Cardiac muscle cell (in vitro differentiated cells and primary cell): ENCODE measurements at regions not wholly inside any gene's neighbourhood (a gene's known extent, or its start where the extent isn't known, plus 50 kb on each side); places are given as distances from the start of the nearest gene placed in this dataset.
A peak's percentile ranks its signal among the peaks of the same experiment; 100 is the strongest.
"Not testable (repeated sequence)": the region's sequence is repeated elsewhere in the genome, so short reads cannot be mapped to it uniquely, and the experiment has no call there.

ENCODE experiments used
- DNase-seq, 2 donors: peaks; one replicate each; pipeline versions ENCODE4 v3.0.0 to v3.0.0-alpha.2; 2010 to 2017; ENCODE audit warnings: low read depth in 1 of 2, low spot score in 1 of 2
- H3K27ac ChIP-seq: fragments of 200-600 bp; sonication (generic); 2 replicates; pipeline ENCODE4 v1.5.1; 2016
- H3K27me3 ChIP-seq: fragments of 200-600 bp; sonication (generic); 2 replicates; pipeline ENCODE4 v1.6.0; 2016; ENCODE audit warnings: control low read depth
- H3K36me3 ChIP-seq: fragments of 200-600 bp; sonication (generic); 2 replicates; pipeline ENCODE4 v1.5.1; 2016; ENCODE audit warnings: control low read depth
- H3K4me1 ChIP-seq: fragments of 200-600 bp; sonication (generic); 2 replicates; pipeline ENCODE4 v1.8.1; 2017; ENCODE audit warnings: low read depth, mild to moderate bottlenecking, mixed run types
- H3K4me3 ChIP-seq: fragments of 200-600 bp; sonication (generic); 2 replicates; pipeline ENCODE4 v1.5.1; 2016; ENCODE audit warnings: mild to moderate bottlenecking
- H3K9me3 ChIP-seq: fragments of 200-600 bp; sonication (generic); 2 replicates; pipeline ENCODE4 v1.5.1; 2017; ENCODE audit warnings: low read depth, mild to moderate bottlenecking, control low read depth
- CTCF ChIP-seq: IDR thresholded peaks from 2 replicates; pipeline ENCODE4 v1.5.1; 2012; ENCODE audit warnings: low read depth, mild to moderate bottlenecking, low read length

GRCh38 chr6:76510489-76510888, 438.0 kb upstream of the IMPG1 start:
- no peaks in the 10 kb centered on the region for H3K9me3 ChIP-seq
- H3K4me3 ChIP-seq = no peak overlapping the region
- H3K4me1 ChIP-seq = no peaks in the 10 kb centered on the region
- peak in 1 of 2 donors; percentile 3 for DNase-seq
- no peaks in the 10 kb centered on the region for H3K27me3 ChIP-seq
- TF ChIP-seq CTCF = no peak
- no peaks in the 10 kb centered on the region for H3K36me3 ChIP-seq
- no peak overlapping the region for H3K27ac ChIP-seq

GRCh38 chr6:76509397-76509796, 436.9 kb upstream of the IMPG1 start:
- TF ChIP-seq CTCF = no peak
- no peak for DNase-seq
- no peak overlapping the region for H3K4me3 ChIP-seq
- no peaks in the 10 kb centered on the region for H3K9me3 ChIP-seq
- H3K36me3 ChIP-seq = no peaks in the 10 kb centered on the region
- H3K27ac ChIP-seq = no peak overlapping the region
- H3K27me3 ChIP-seq = no peaks in the 10 kb centered on the region
- no peaks in the 10 kb centered on the region for H3K4me1 ChIP-seq

GRCh38 chr6:76506808-76507207, 434.3 kb upstream of the IMPG1 start:
- H3K4me3 ChIP-seq = no peak overlapping the region
- TF ChIP-seq CTCF = no peak
- no peaks in the 10 kb centered on the region for H3K27me3 ChIP-seq
- H3K36me3 ChIP-seq = no peaks in the 10 kb centered on the region
- H3K27ac ChIP-seq = no peak overlapping the region
- no peak for DNase-seq
- no peaks in the 10 kb centered on the region for H3K9me3 ChIP-seq
- no peaks in the 10 kb centered on the region for H3K4me1 ChIP-seq

- Histone ChIP-seq H3K27me3 (no peaks in the 10 kb centered on the region), H3K4me3 (no peak overlapping the region), H3K4me1 (no peaks in the 10 kb centered on the region), H3K27ac (no peak overlapping the region), H3K36me3 (no peaks in the 10 kb centered on the region), H3K9me3 (no peaks in the 10 kb centered on the region)
- no peak for DNase-seq
- no peak for TF ChIP-seq CTCF
Observed at GRCh38 chr6:76495909-76496308, 423.4 kb upstream of the IMPG1 start.

GRCh38 chr6:76491376-76491775, 418.9 kb upstream of the IMPG1 start:
- not testable (repeated sequence) for H3K36me3 ChIP-seq, H3K27ac ChIP-seq, H3K9me3 ChIP-seq, DNase-seq, H3K4me3 ChIP-seq, H3K27me3 ChIP-seq, H3K4me1 ChIP-seq

GRCh38 chr6:76490456-76490855, 418.0 kb upstream of the IMPG1 start:
- H3K27me3 ChIP-seq = no peaks in the 10 kb centered on the region
- no peaks in the 10 kb centered on the region for H3K36me3 ChIP-seq
- TF ChIP-seq CTCF = no peak

More at GRCh38 chr6:76490456-76490855, 418.0 kb upstream of the IMPG1 start:
- no peaks in the 10 kb centered on the region for H3K4me1 ChIP-seq
- DNase-seq = peak in 1 of 2 donors; percentile 4
- no peak overlapping the region for H3K4me3 ChIP-seq
- no peak overlapping the region for H3K27ac ChIP-seq
- H3K9me3 ChIP-seq = no peaks in the 10 kb centered on the region
